HepG2 (cell line): ENCODE measurements at regions not wholly inside any gene's neighbourhood (a gene's known extent, or its start where the extent isn't known, plus 50 kb on each side); places are given as distances from the start of the nearest gene placed in this dataset.

Source experiments
- BCL6 ChIP-seq: IDR thresholded peaks from 2 replicates; pipeline ENCODE4 v1.6.1; 2016; ENCODE audit warnings: missing genetic modification reagents, missing compliant biosample characterization
- EEA1 ChIP-seq: sonication (generic); formaldehyde crosslinking; IDR thresholded peaks from 2 replicates; pipeline ENCODE4 v1.5.1; 2020; ENCODE audit warnings: mild to moderate bottlenecking, missing genetic modification reagents, borderline replicate concordance
- POLR2A ChIP-seq, 2 experiments: IDR thresholded peaks; 2 replicates each; pipeline ENCODE4 v1.6.1; 2011; ENCODE audit warnings: low read depth in 2 of 2, low read length in 2 of 2, mild to moderate bottlenecking in 1 of 2, moderate library complexity in 1 of 2; ENCODE audit not compliant: insufficient read depth in 1 of 2
- TCF12 ChIP-seq, 2 experiments: fragments of 450-650 bp in 1 of 2; sonication (generic) in 1 of 2; formaldehyde crosslinking in 1 of 2; IDR thresholded peaks; 2 replicates each; pipeline versions ENCODE4 v1.6.1 to v1.8.0; 2017 to 2022; ENCODE audit warnings: antibody characterized with exemption in 1 of 2, mild to moderate bottlenecking in 1 of 2, missing genetic modification reagents in 1 of 2, moderate library complexity in 1 of 2
- ZNF552 ChIP-seq: sonication (generic); formaldehyde crosslinking; IDR thresholded peaks from 2 replicates; pipeline ENCODE4 v1.9.0; 2022; ENCODE audit warnings: missing genetic modification reagents, mild to moderate bottlenecking, borderline replicate concordance
- TF ChIP-seq, protein P1 (sequence below): IDR thresholded peaks from 2 replicates; pipeline ENCODE4 v1.6.1; 2016; ENCODE audit warnings: mild to moderate bottlenecking, missing biosample characterization, missing genetic modification reagents
- TF ChIP-seq, protein P2 (sequence below): sonication (generic); formaldehyde crosslinking; IDR thresholded peaks from 2 replicates; pipeline ENCODE4 v1.5.0; 2020; ENCODE audit warnings: mild to moderate bottlenecking, missing genetic modification reagents, moderate library complexity

DNA sequence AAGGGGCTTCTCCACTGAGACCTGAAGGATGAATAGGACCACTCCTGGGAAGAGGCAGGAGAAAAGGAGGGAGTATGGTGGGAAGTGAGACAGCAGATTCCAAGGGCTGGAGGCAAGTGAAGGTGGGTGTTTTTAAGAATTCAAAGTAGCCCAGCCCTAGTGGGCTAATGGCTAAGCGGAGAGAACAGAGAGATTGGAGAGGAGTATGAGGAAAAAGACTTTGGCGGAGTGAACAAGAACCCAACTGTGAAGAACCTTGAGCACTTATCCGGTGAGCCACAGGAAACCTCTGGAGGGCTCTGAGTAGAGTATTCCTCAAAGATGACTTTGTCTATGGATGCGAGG lies 142.6 kb downstream of the COPS8 start:
- TF ChIP-seq POLR2A (IDR thresholded peaks at IDR 0.05; ENCODE audit: insufficient read depth in 1 of 2, low read depth in 2 of 2, low read length in 2 of 2) (no peak), BCL6 (CRISPR knock-in tag) (no peak), ZNF552 (CRISPR knock-in tag) (no peak), EEA1 (CRISPR knock-in tag) (no peak), TCF12 (IDR thresholded peaks at IDR 0.05) (no peak), TCF12 (CRISPR knock-in tag; IDR thresholded peaks at IDR 0.05) (no peak)
- TF ChIP-seq, protein P1, sequence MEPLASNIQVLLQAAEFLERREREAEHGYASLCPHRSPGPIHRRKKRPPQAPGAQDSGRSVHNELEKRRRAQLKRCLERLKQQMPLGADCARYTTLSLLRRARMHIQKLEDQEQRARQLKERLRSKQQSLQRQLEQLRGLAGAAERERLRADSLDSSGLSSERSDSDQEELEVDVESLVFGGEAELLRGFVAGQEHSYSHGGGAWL (CRISPR knock-in tag), result no peak
- TF ChIP-seq, protein P2, sequence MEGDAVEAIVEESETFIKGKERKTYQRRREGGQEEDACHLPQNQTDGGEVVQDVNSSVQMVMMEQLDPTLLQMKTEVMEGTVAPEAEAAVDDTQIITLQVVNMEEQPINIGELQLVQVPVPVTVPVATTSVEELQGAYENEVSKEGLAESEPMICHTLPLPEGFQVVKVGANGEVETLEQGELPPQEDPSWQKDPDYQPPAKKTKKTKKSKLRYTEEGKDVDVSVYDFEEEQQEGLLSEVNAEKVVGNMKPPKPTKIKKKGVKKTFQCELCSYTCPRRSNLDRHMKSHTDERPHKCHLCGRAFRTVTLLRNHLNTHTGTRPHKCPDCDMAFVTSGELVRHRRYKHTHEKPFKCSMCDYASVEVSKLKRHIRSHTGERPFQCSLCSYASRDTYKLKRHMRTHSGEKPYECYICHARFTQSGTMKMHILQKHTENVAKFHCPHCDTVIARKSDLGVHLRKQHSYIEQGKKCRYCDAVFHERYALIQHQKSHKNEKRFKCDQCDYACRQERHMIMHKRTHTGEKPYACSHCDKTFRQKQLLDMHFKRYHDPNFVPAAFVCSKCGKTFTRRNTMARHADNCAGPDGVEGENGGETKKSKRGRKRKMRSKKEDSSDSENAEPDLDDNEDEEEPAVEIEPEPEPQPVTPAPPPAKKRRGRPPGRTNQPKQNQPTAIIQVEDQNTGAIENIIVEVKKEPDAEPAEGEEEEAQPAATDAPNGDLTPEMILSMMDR (CRISPR knock-in tag), result no peak
